H1 (cell line): ENCODE measurements at regions not wholly inside any gene's neighbourhood (a gene's known extent, or its start where the extent isn't known, plus 50 kb on each side); places are given as distances from the start of the nearest gene placed in this dataset.

Experiments used
- CTCF ChIA-PET: fragments of 300-600 bp; sonication (Branson Sonifier 250); formaldehyde crosslinking; loops from one replicate; lab custom pipeline; 2021; ENCODE audit not compliant: partially characterized antibody; lab: Charles Lee
- POLR2A ChIA-PET: fragments of 300-600 bp; sonication (Branson Sonifier 250); formaldehyde crosslinking; loops from one replicate; lab custom pipeline; 2021; ENCODE audit warnings: inconsistent platforms; ENCODE audit not compliant: partially characterized antibody; lab: Charles Lee
- DNase-seq, 2 experiments: peaks; one replicate each; pipeline versions ENCODE4 v3.0.0 to v3.0.0-alpha.2; 2010 to 2022; ENCODE audit warnings: low spot score in 2 of 2, low read depth in 1 of 2, mixed read lengths in 1 of 2
- FAIRE-seq: peaks from 2 replicates; lab custom pipeline; 2011; peaks lifted over from hg19 to GRCh38; lab: Jason Lieb, UNC
- H2AFZ ChIP-seq: 2 replicates; pipeline ENCODE4 v1.8.1; 2012; ENCODE audit warnings: low read length, inconsistent platforms
- H2AK5ac ChIP-seq: 2 replicates; pipeline ENCODE4 v1.6.1; 2013; ENCODE audit warnings: low read depth, low read length
- H2BK120ac ChIP-seq: replicated peaks from 2 replicates; pipeline ENCODE3; 2013; ENCODE audit warnings: low read depth, low read length, inconsistent platforms
- H2BK12ac ChIP-seq: 2 replicates; pipeline ENCODE4 v1.6.1; 2013; ENCODE audit warnings: low read depth, low read length
- H2BK15ac ChIP-seq: 2 replicates; pipeline ENCODE4 v1.6.1; 2013; ENCODE audit warnings: low read length
- H2BK20ac ChIP-seq: 2 replicates; pipeline ENCODE4 v1.6.1; 2013; ENCODE audit warnings: low read length
- H2BK5ac ChIP-seq: 2 replicates; pipeline ENCODE4 v1.6.1; 2013; ENCODE audit warnings: low read depth, low read length
- H3K14ac ChIP-seq: 2 replicates; pipeline ENCODE4 v1.6.1; 2013; ENCODE audit warnings: inconsistent platforms; ENCODE audit not compliant: insufficient read length
- H3K18ac ChIP-seq: 2 replicates; pipeline ENCODE4 v1.6.1; 2013; ENCODE audit warnings: low read length; ENCODE audit errors: extremely low read depth
- H3K23ac ChIP-seq: 2 replicates; pipeline ENCODE4 v1.6.1; 2013; ENCODE audit warnings: inconsistent platforms; ENCODE audit not compliant: insufficient read length
- H3K23me2 ChIP-seq: 2 replicates; pipeline ENCODE4 v1.6.1; 2013; ENCODE audit warnings: low read depth, low read length
- H3K27ac ChIP-seq: 2 replicates; pipeline ENCODE4 v1.6.1; 2011; ENCODE audit warnings: low read depth, low read length, inconsistent platforms
- H3K27me3 ChIP-seq, 4 experiments: replicated peaks in 1 of 4; 1 replicate in 1 of 4; 2 replicates in 3 of 4; pipeline versions ENCODE4 v1.6.1 to v1.8.1; 2011 to 2013; ENCODE audit warnings: low read length in 3 of 4, mild to moderate bottlenecking in 3 of 4, inconsistent platforms in 2 of 4, mixed read lengths in 2 of 4, moderate library complexity in 1 of 4; ENCODE audit not compliant: control insufficient read depth in 3 of 4, insufficient read depth in 3 of 4; ENCODE audit errors: extremely low read depth in 1 of 4
- H3K36me3 ChIP-seq, 4 experiments: 2 replicates each; pipeline versions ENCODE4 v1.6.1 to v1.8.1; 2011 to 2013; ENCODE audit warnings: mild to moderate bottlenecking in 4 of 4, low read length in 3 of 4, moderate library complexity in 2 of 4, control low read depth in 1 of 4, inconsistent platforms in 1 of 4; ENCODE audit not compliant: insufficient read depth in 4 of 4, control insufficient read depth in 2 of 4
- H3K4ac ChIP-seq: replicated peaks from 2 replicates; pipeline ENCODE3; 2013; ENCODE audit warnings: low read length, low read depth, mixed read lengths, inconsistent platforms; ENCODE audit not compliant: insufficient read length
- H3K4me1 ChIP-seq, 4 experiments: replicated peaks in 1 of 4; 1 replicate in 1 of 4; 2 replicates in 3 of 4; pipeline versions ENCODE4 v1.6.1 to v1.8.1; 2011 to 2013; ENCODE audit warnings: low read length in 3 of 4, inconsistent platforms in 2 of 4, mixed read lengths in 1 of 4; ENCODE audit not compliant: insufficient read depth in 4 of 4, control insufficient read depth in 3 of 4
- H3K4me2 ChIP-seq, 2 experiments: 2 replicates each; pipeline versions ENCODE4 v1.6.1 to v1.8.1; 2011 to 2013; ENCODE audit warnings: low read depth in 2 of 2, low read length in 2 of 2, control low read depth in 1 of 2, inconsistent platforms in 1 of 2, mild to moderate bottlenecking in 1 of 2; ENCODE audit not compliant: insufficient read depth in 1 of 2
- H3K4me3 ChIP-seq, 4 experiments: fragments of 200-600, 300-600 bp in 1 of 4; sonication (generic), shearing (Covaris generic), sonication (Bioruptor Twin) in 1 of 4; 2 replicates each; pipeline versions ENCODE4 v1.5.1 to v1.8.1; 2011 to 2016; ENCODE audit warnings: low read length in 4 of 4, low read depth in 3 of 4, control low read depth in 2 of 4, inconsistent platforms in 2 of 4, mild to moderate bottlenecking in 2 of 4, mixed read lengths in 1 of 4, moderate library complexity in 1 of 4; ENCODE audit not compliant: insufficient read depth in 2 of 4; ENCODE audit errors: extremely low read depth in 1 of 4
- H3K56ac ChIP-seq: replicated peaks from 2 replicates; pipeline ENCODE3; 2013; ENCODE audit warnings: low read depth, mild to moderate bottlenecking, mixed read lengths, low read length, inconsistent platforms; ENCODE audit not compliant: insufficient read length
- H3K79me1 ChIP-seq: 2 replicates; pipeline ENCODE4 v1.6.1; 2013; ENCODE audit warnings: low read depth, low read length, control low read depth
- H3K79me2 ChIP-seq, 2 experiments: 2 replicates each; pipeline versions ENCODE4 v1.6.1 to v1.8.1; 2012 to 2013; ENCODE audit warnings: low read length in 2 of 2, mild to moderate bottlenecking in 2 of 2, inconsistent platforms in 1 of 2; ENCODE audit not compliant: insufficient read depth in 2 of 2, control insufficient read depth in 1 of 2
- H3K9ac ChIP-seq, 4 experiments: replicated peaks in 1 of 4; 1 replicate in 1 of 4; 2 replicates in 3 of 4; pipeline versions ENCODE4 v1.6.1 to v1.8.1; 2011 to 2013; ENCODE audit warnings: low read depth in 3 of 4, low read length in 3 of 4, control low read depth in 2 of 4, mild to moderate bottlenecking in 2 of 4, moderate library complexity in 2 of 4, inconsistent platforms in 1 of 4; ENCODE audit errors: extremely low read depth in 1 of 4
- H3K9me3 ChIP-seq, 2 experiments: 2 replicates each; pipeline versions ENCODE4 v1.6.1 to v1.8.1; 2012 to 2013; ENCODE audit warnings: mild to moderate bottlenecking in 2 of 2, moderate library complexity in 2 of 2, control low read depth in 1 of 2, inconsistent platforms in 1 of 2, low read depth in 1 of 2, low read length in 1 of 2, mixed read lengths in 1 of 2; ENCODE audit not compliant: insufficient read depth in 2 of 2
- H4K20me1 ChIP-seq, 2 experiments: replicated peaks in 1 of 2; 2 replicates each; pipeline versions ENCODE3 to v1.8.1; 2011 to 2013; ENCODE audit warnings: inconsistent platforms in 2 of 2, low read length in 2 of 2, mild to moderate bottlenecking in 1 of 2; ENCODE audit not compliant: insufficient read depth in 2 of 2, control insufficient read depth in 1 of 2
- H4K5ac ChIP-seq: 2 replicates; pipeline ENCODE4 v1.6.1; 2013; ENCODE audit warnings: low read length, low read depth, mixed read lengths, inconsistent platforms; ENCODE audit not compliant: insufficient read length
- H4K8ac ChIP-seq: 2 replicates; pipeline ENCODE4 v1.8.0; 2013; ENCODE audit warnings: mild to moderate bottlenecking, moderate library complexity, low read length, inconsistent platforms; ENCODE audit not compliant: insufficient read depth; ENCODE audit errors: extremely low read depth
- H4K91ac ChIP-seq: replicated peaks from 2 replicates; pipeline ENCODE3; 2013; ENCODE audit warnings: low read length, mixed read lengths, inconsistent platforms; ENCODE audit not compliant: insufficient read length
- CBX8 ChIP-seq: fragments of 300-800, 300-1000 bp; sonication (generic); IDR thresholded peaks from 2 replicates; pipeline ENCODE4 v1.7.1; 2016; ENCODE audit warnings: low read depth, low read length, borderline replicate concordance
- JUN ChIP-seq: IDR thresholded peaks from 2 replicates; pipeline ENCODE4 v1.6.1; 2011; ENCODE audit warnings: low read depth, mild to moderate bottlenecking, improper control_type of control experiment, low read length
- POLR2A ChIP-seq, 2 experiments: IDR thresholded peaks; 1 replicate in 1 of 2; 2 replicates in 1 of 2; pipeline ENCODE4 v1.6.1; 2011; ENCODE audit warnings: low read depth in 2 of 2, low read length in 2 of 2, mild to moderate bottlenecking in 2 of 2; ENCODE audit errors: control extremely low read depth in 1 of 2
- SAP30 ChIP-seq: fragments of 300-600 bp; sonication (generic); IDR thresholded peaks from 2 replicates; pipeline ENCODE4 v1.7.1; 2012; ENCODE audit warnings: low read length, moderate library complexity, mild to moderate bottlenecking, inconsistent platforms; ENCODE audit not compliant: insufficient read depth, insufficient replicate concordance
- TAF7 ChIP-seq: optimal IDR thresholded peaks from 2 replicates; pipeline ENCODE3; 2011; ENCODE audit warnings: low read depth, mild to moderate bottlenecking, inconsistent platforms, low read length, moderate library complexity, borderline replicate concordance
- TCF12 ChIP-seq: IDR thresholded peaks from 2 replicates; pipeline ENCODE4 v1.6.1; 2011; ENCODE audit warnings: low read depth, mild to moderate bottlenecking, low read length
- WGBS, 2 experiments: shearing (Covaris generic) in 1 of 2; methylation state at CpG; one replicate each; pipeline versions ENCODE4 v1.1.6 to v1.1.7; 2013 to 2015; ENCODE audit warnings: low lambda C conversion rate in 2 of 2, mixed read lengths in 2 of 2, inconsistent platforms in 1 of 2, low coverage in 1 of 2, missing lambda C conversion rate in 1 of 2; ENCODE audit not compliant: insufficient replicate concordance in 2 of 2, insufficient coverage in 1 of 2, insufficient read length in 1 of 2; ENCODE audit errors: extremely low coverage in 1 of 2, missing lambda C conversion rate in 1 of 2; 5-methylcytosine and 5-hydroxymethylcytosine counted together
- TF ChIP-seq, protein P1 (sequence below): IDR thresholded peaks from 2 replicates; pipeline ENCODE4 v1.6.1; 2011; ENCODE audit warnings: low read depth, mild to moderate bottlenecking, low read length; ENCODE audit not compliant: insufficient read depth

DNA sequence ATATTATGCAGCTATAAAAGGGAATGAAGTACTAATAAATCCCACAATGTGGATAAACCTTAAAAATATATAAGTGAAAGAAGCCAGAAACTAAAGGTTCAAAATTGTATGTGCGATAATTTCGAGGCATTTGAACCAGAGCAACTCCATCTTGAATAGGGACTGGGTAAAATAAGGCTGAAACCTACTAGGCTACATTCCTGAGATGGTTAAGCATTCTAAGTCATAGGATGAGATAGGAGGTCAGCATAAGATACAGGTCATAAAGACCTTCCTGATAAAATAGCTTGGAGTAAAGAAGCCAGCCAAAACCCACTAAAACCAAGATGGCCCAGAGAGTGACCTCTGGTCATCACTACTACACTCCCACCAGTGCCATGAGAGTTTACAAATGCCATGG is 103.1 kb downstream of the SLC16A1 start:
- DNase-seq (no peak), FAIRE-seq (no peak)
- no peak overlapping the region for H2BK5ac ChIP-seq
- H3K56ac ChIP-seq = no peak overlapping the region
- no peak overlapping the region for H3K23ac ChIP-seq
- no peak overlapping the region for H2BK120ac ChIP-seq
- no peak overlapping the region for H3K4me3 ChIP-seq
- peaks cover 3% of the 10 kb centered on the region; the same call in 1 of the 2 replicates for H3K79me1 ChIP-seq
- no peak overlapping the region for H3K27ac ChIP-seq
- ChIA-PET CTCF (interaction anchor here (0.8 to 3.5 kb wide), 5 partner anchors 15 to 220 kb away, joined by 3 to 10 read pairs (median 4); partner anchors contain the start of gene LRIG2), POLR2A (interaction anchor here (6.6 kb wide), 1 partner anchor 33 kb away, joined by 41 read pairs; no protein-coding TSS in a partner anchor)
- no peak overlapping the region for H2BK12ac ChIP-seq
- H2AK5ac ChIP-seq = no peak overlapping the region
- no peak overlapping the region for H4K8ac ChIP-seq
- peaks cover 7% of the 10 kb centered on the region for H3K23me2 ChIP-seq
- H3K4ac ChIP-seq = no peak overlapping the region
- H3K79me2 ChIP-seq = no peaks in the 10 kb centered on the region
- H4K91ac ChIP-seq = no peak overlapping the region
- H3K14ac ChIP-seq = no peak overlapping the region
- H4K20me1 ChIP-seq = no peaks in the 10 kb centered on the region
- no peak overlapping the region; the same call in 1 of the 2 replicates for H2BK20ac ChIP-seq
- TF ChIP-seq POLR2A (IDR thresholded peaks at IDR 0.05; ENCODE audit: control extremely low read depth in 1 of 2, low read depth in 2 of 2, low read length in 2 of 2) = no peak
- TF ChIP-seq TCF12 = no peak
- no peak for TF ChIP-seq CBX8
- TF ChIP-seq, protein P1, sequence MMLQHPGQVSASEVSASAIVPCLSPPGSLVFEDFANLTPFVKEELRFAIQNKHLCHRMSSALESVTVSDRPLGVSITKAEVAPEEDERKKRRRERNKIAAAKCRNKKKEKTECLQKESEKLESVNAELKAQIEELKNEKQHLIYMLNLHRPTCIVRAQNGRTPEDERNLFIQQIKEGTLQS = no peak
- TF ChIP-seq JUN = no peak
- no peak for TF ChIP-seq TAF7
- TF ChIP-seq SAP30 = no peak
- 90% methylated on average over 2 of the region's 2 CpGs; no CpG with 5 or more reads in 1 of the 2 experiments for WGBS, 2 experiments
- H3K18ac ChIP-seq = no peak overlapping the region
- H3K36me3 ChIP-seq = no peaks in the 10 kb centered on the region
- no peak overlapping the region for H3K4me2 ChIP-seq
- H3K4me1 ChIP-seq = peaks cover 2 to 17% (median 6%) of the 10 kb centered on the region in 4 experiments
- no peak overlapping the region for H3K9ac ChIP-seq
- H3K9me3 ChIP-seq = no peaks in the 10 kb centered on the region; a peak in 1 of 4 replicates
- no peak overlapping the region for H4K5ac ChIP-seq
- peaks cover 0 to 2% (median 0%) of the 10 kb centered on the region in 4 experiments; a peak in 1 of 7 replicates for H3K27me3 ChIP-seq
- no peak overlapping the region for H2BK15ac ChIP-seq
- H2AFZ ChIP-seq = no peak overlapping the region
